Activated T-helper 17 cell treated with anti-CD3 and anti-CD28 coated beads, Interleukin-2, amount 50 U/mL, for 72 hours (primary cell): ENCODE measurements at regions not wholly inside any gene's neighbourhood (a gene's known extent, or its start where the extent isn't known, plus 50 kb on each side); places are given as distances from the start of the nearest gene placed in this dataset.
"Not testable (repeated sequence)": the region's sequence is repeated elsewhere in the genome, so short reads cannot be mapped to it uniquely, and the experiment has no call there.

Source experiments
- ATAC-seq: fragments of 150-1000 bp; cut with Tn5 transposase; replicated peaks from 2 replicates; pipeline ENCODE4 v1.10.0; 2021; ENCODE audit warnings: mild to moderate bottlenecking, moderate library complexity
- H3K27ac Mint-ChIP-seq: one replicate; pipeline ENCODE4 v1.8.0; 2022; ENCODE audit warnings: mixed read lengths
- H3K27me3 Mint-ChIP-seq: one replicate; pipeline ENCODE4 v1.8.0; 2022; ENCODE audit warnings: mixed read lengths
- H3K36me3 Mint-ChIP-seq: one replicate; pipeline ENCODE4 v1.8.0; 2022; ENCODE audit warnings: low read depth, mild to moderate bottlenecking, mixed read lengths
- H3K4me1 Mint-ChIP-seq: one replicate; pipeline ENCODE4 v1.8.0; 2022; ENCODE audit warnings: mixed read lengths
- H3K4me3 Mint-ChIP-seq: one replicate; pipeline ENCODE4 v1.8.0; 2022; ENCODE audit warnings: mild to moderate bottlenecking, mixed read lengths
- H3K9me3 Mint-ChIP-seq: one replicate; pipeline ENCODE4 v1.8.0; 2022; ENCODE audit warnings: mixed read lengths

- no peak for ATAC-seq
- H3K27ac Mint-ChIP-seq: no peak overlapping the region
- H3K9me3 Mint-ChIP-seq: no peaks in the 10 kb centered on the region
These were observed 637.1 kb downstream of the UTRN start for GRCh38 chr6:144922120-144922722.

GRCh38 chr6:144922771-144923490 lies 637.8 kb downstream of the UTRN start:
- H3K36me3 Mint-ChIP-seq, H3K27ac Mint-ChIP-seq, ATAC-seq, H3K4me3 Mint-ChIP-seq, H3K27me3 Mint-ChIP-seq, H3K9me3 Mint-ChIP-seq, H3K4me1 Mint-ChIP-seq: not testable (repeated sequence)

More at GRCh38 chr6:144922120-144922722, 637.1 kb downstream of the UTRN start:
- peaks cover 6% of the 10 kb centered on the region for H3K27me3 Mint-ChIP-seq
- H3K4me3 Mint-ChIP-seq: no peak overlapping the region
- no peaks in the 10 kb centered on the region for H3K36me3 Mint-ChIP-seq
- no peaks in the 10 kb centered on the region for H3K4me1 Mint-ChIP-seq

- not testable (repeated sequence) for H3K4me1 Mint-ChIP-seq, H3K9me3 Mint-ChIP-seq, H3K27ac Mint-ChIP-seq, H3K4me3 Mint-ChIP-seq, ATAC-seq, H3K36me3 Mint-ChIP-seq, H3K27me3 Mint-ChIP-seq
These were observed 638.3 kb downstream of the UTRN start for GRCh38 chr6:144923491-144923787.

- Mint-ChIP-seq H3K27me3 (peaks cover 5% of the 10 kb centered on the region), H3K4me3 (no peak overlapping the region), H3K9me3 (no peaks in the 10 kb centered on the region), H3K4me1 (no peaks in the 10 kb centered on the region), H3K36me3 (no peaks in the 10 kb centered on the region), H3K27ac (no peak overlapping the region)
- no peak for ATAC-seq
These were observed 643.7 kb downstream of the UTRN start for GRCh38 chr6:144928847-144929246.

GRCh38 chr6:144929262-144929661 lies 644.1 kb downstream of the UTRN start:
- ATAC-seq: no peak
- Mint-ChIP-seq H3K27ac (no peak overlapping the region), H3K4me3 (no peak overlapping the region), H3K4me1 (no peaks in the 10 kb centered on the region), H3K36me3 (no peaks in the 10 kb centered on the region), H3K9me3 (no peaks in the 10 kb centered on the region), H3K27me3 (peaks cover 5% of the 10 kb centered on the region)

- no peaks in the 10 kb centered on the region for H3K36me3 Mint-ChIP-seq
- no peak overlapping the region for H3K4me3 Mint-ChIP-seq
- H3K27ac Mint-ChIP-seq: no peak overlapping the region
- peak; percentile 39 for ATAC-seq
- peaks cover 5% of the 10 kb centered on the region for H3K27me3 Mint-ChIP-seq
- no peaks in the 10 kb centered on the region for H3K9me3 Mint-ChIP-seq
- H3K4me1 Mint-ChIP-seq: no peaks in the 10 kb centered on the region
These were observed 646.3 kb downstream of the UTRN start for GRCh38 chr6:144931172-144932035.

GRCh38 chr6:144932621-144933020 lies 647.5 kb downstream of the UTRN start:
- no peak overlapping the region for H3K27ac Mint-ChIP-seq
- peaks cover 5% of the 10 kb centered on the region for H3K27me3 Mint-ChIP-seq
- no peaks in the 10 kb centered on the region for H3K36me3 Mint-ChIP-seq
- H3K9me3 Mint-ChIP-seq: no peaks in the 10 kb centered on the region
- H3K4me3 Mint-ChIP-seq: no peak overlapping the region
- H3K4me1 Mint-ChIP-seq: no peaks in the 10 kb centered on the region
- ATAC-seq: no peak

GRCh38 chr6:144935181-144935580 lies 650.0 kb downstream of the UTRN start:
- Mint-ChIP-seq H3K36me3 (no peaks in the 10 kb centered on the region), H3K27ac (no peak overlapping the region), H3K27me3 (peaks cover 4% of the 10 kb centered on the region), H3K9me3 (no peaks in the 10 kb centered on the region), H3K4me3 (no peak overlapping the region), H3K4me1 (no peaks in the 10 kb centered on the region)
- ATAC-seq: no peak

- peaks cover 3% of the 10 kb centered on the region for H3K27me3 Mint-ChIP-seq
- no peaks in the 10 kb centered on the region for H3K9me3 Mint-ChIP-seq
- no peak overlapping the region for H3K27ac Mint-ChIP-seq
- no peak for ATAC-seq
- no peak overlapping the region for H3K4me3 Mint-ChIP-seq
- H3K36me3 Mint-ChIP-seq: no peaks in the 10 kb centered on the region
- no peaks in the 10 kb centered on the region for H3K4me1 Mint-ChIP-seq
These were observed 650.5 kb downstream of the UTRN start for GRCh38 chr6:144935661-144936060.

- H3K4me3 Mint-ChIP-seq: no peak overlapping the region
- no peaks in the 10 kb centered on the region for H3K36me3 Mint-ChIP-seq
- no peaks in the 10 kb centered on the region for H3K9me3 Mint-ChIP-seq
- no peaks in the 10 kb centered on the region for H3K4me1 Mint-ChIP-seq
- H3K27me3 Mint-ChIP-seq: peaks cover 3% of the 10 kb centered on the region
- no peak overlapping the region for H3K27ac Mint-ChIP-seq
- ATAC-seq: no peak
These were observed 651.6 kb downstream of the UTRN start for GRCh38 chr6:144936764-144937163.

- H3K9me3 Mint-ChIP-seq: peaks cover 3% of the 10 kb centered on the region
- no peak for ATAC-seq
- no peak overlapping the region for H3K27ac Mint-ChIP-seq
- H3K27me3 Mint-ChIP-seq: peaks cover 6% of the 10 kb centered on the region
- no peaks in the 10 kb centered on the region for H3K4me1 Mint-ChIP-seq
- no peak overlapping the region for H3K4me3 Mint-ChIP-seq
- H3K36me3 Mint-ChIP-seq: no peaks in the 10 kb centered on the region
These were observed 654.8 kb downstream of the UTRN start for GRCh38 chr6:144939921-144940320.

- H3K27ac Mint-ChIP-seq: no peak overlapping the region
- H3K27me3 Mint-ChIP-seq: peaks cover 14% of the 10 kb centered on the region
- no peaks in the 10 kb centered on the region for H3K36me3 Mint-ChIP-seq
- no peak overlapping the region for H3K4me3 Mint-ChIP-seq
- no peak for ATAC-seq
- H3K4me1 Mint-ChIP-seq: no peaks in the 10 kb centered on the region
- H3K9me3 Mint-ChIP-seq: peaks cover 6% of the 10 kb centered on the region
These were observed 659.0 kb downstream of the UTRN start for GRCh38 chr6:144944106-144944505.

- peaks cover 6% of the 10 kb centered on the region for H3K9me3 Mint-ChIP-seq
These were observed 662.4 kb downstream of the UTRN start for GRCh38 chr6:144947398-144947976.

GRCh38 chr6:144951730-144952437 lies 666.7 kb downstream of the UTRN start:
- Mint-ChIP-seq H3K36me3 (no peaks in the 10 kb centered on the region), H3K27ac (no peak overlapping the region), H3K4me1 (no peaks in the 10 kb centered on the region), H3K4me3 (no peak overlapping the region), H3K27me3 (peaks cover 12% of the 10 kb centered on the region), H3K9me3 (no peaks in the 10 kb centered on the region)
- no peak for ATAC-seq

More at GRCh38 chr6:144947398-144947976, 662.4 kb downstream of the UTRN start:
- Mint-ChIP-seq H3K36me3 (no peaks in the 10 kb centered on the region), H3K27ac (no peak overlapping the region), H3K4me3 (no peak overlapping the region), H3K27me3 (peaks cover 22% of the 10 kb centered on the region), H3K4me1 (no peaks in the 10 kb centered on the region)
- no peak for ATAC-seq
